K562 (cell line): ENCODE measurements at regions not wholly inside any gene's neighbourhood (a gene's known extent, or its start where the extent isn't known, plus 50 kb on each side); places are given as distances from the start of the nearest gene placed in this dataset.

Experiments used
- FOSL1 ChIP-seq: fragments of 200-800 bp; sonication (Bioruptor generic); conservative IDR thresholded peaks from 2 replicates; pipeline ENCODE4 v1.6.1; 2016; ENCODE audit warnings: missing genetic modification characterization, missing compliant biosample characterization
- HCFC1 ChIP-seq: IDR thresholded peaks from 2 replicates; pipeline ENCODE4 v1.6.1; 2012; ENCODE audit warnings: low read depth, low read length, improper control_type of control experiment
- HOMEZ ChIP-seq: fragments of 250-450 bp; sonication (Bioruptor Pico); IDR thresholded peaks from 2 replicates; pipeline ENCODE4 v1.4.0; 2020; ENCODE audit warnings: mild to moderate bottlenecking, moderate library complexity
- MCM5 ChIP-seq: fragments of 450-650 bp; IDR thresholded peaks from 2 replicates; pipeline ENCODE4 v1.6.1; 2016; ENCODE audit warnings: low read depth

GRCh38 chr13:76216729-76217128 lies 580.6 kb downstream of the LMO7 start:
- TF ChIP-seq MCM5 (no peak), FOSL1 (tag) (no peak), HCFC1 (no peak), HOMEZ (CRISPR knock-in tag) (no peak)
